ENCODE measurements at regions not wholly inside any gene's neighbourhood (a gene's known extent, or its start where the extent isn't known, plus 50 kb on each side); places are given as distances from the start of the nearest gene placed in this dataset.

DNA sequence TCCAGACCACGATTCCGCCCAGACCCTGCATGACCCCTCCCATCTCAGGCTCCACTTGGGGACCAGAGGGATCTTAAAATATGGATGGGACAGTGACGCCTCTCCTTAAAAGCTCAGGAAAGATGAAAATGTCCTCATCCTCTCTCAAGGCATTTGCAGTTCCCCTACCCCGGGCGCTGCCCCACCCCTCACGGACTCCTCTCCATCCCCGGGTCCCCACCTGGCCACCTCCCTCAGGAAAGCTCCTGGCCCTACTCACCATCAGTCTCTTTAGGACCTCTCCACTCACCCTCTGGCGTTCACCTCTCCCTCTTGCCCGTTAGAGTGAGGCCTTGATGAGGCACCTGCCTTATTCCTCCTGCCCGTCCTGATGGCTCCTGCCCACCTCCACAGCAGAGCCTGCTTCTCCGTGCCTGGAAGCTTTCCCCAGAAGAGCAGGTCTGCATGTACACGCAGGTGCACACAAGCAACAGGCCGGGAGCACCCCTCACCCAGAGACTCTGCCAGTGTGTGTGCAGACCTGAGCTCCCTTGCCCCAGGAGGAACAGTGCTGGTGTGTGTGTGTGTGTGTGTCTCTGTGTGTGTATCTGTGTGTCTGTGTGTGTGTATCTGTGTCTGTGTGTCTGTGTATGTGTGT is 105.6 kb upstream of the NXT1 start:
- H3K4me1 ChIP-seq: peaks cover 34% of the 10 kb centered on the region
- H3K4me3 ChIP-seq: no peak overlapping the region
- H3K36me3 ChIP-seq: no peaks in the 10 kb centered on the region
- DNase-seq: no peak
- intact Hi-C loops (cut with micrococcal nuclease): loop anchor here (10.0 kb wide), 1 partner anchor 100 kb away; no protein-coding TSS in a partner anchor
- peaks cover 23% of the 10 kb centered on the region for H3K27me3 ChIP-seq (ENCODE audit: low read depth)
- H3K27ac ChIP-seq (replicated peaks): peak overlapping the region; percentile 73
- H3K9me3 ChIP-seq (replicated peaks): no peaks in the 10 kb centered on the region
- TF ChIP-seq, protein P1, sequence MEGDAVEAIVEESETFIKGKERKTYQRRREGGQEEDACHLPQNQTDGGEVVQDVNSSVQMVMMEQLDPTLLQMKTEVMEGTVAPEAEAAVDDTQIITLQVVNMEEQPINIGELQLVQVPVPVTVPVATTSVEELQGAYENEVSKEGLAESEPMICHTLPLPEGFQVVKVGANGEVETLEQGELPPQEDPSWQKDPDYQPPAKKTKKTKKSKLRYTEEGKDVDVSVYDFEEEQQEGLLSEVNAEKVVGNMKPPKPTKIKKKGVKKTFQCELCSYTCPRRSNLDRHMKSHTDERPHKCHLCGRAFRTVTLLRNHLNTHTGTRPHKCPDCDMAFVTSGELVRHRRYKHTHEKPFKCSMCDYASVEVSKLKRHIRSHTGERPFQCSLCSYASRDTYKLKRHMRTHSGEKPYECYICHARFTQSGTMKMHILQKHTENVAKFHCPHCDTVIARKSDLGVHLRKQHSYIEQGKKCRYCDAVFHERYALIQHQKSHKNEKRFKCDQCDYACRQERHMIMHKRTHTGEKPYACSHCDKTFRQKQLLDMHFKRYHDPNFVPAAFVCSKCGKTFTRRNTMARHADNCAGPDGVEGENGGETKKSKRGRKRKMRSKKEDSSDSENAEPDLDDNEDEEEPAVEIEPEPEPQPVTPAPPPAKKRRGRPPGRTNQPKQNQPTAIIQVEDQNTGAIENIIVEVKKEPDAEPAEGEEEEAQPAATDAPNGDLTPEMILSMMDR (IDR thresholded peaks at IDR 0.05; ENCODE audit: borderline replicate concordance): no peak

DNA sequence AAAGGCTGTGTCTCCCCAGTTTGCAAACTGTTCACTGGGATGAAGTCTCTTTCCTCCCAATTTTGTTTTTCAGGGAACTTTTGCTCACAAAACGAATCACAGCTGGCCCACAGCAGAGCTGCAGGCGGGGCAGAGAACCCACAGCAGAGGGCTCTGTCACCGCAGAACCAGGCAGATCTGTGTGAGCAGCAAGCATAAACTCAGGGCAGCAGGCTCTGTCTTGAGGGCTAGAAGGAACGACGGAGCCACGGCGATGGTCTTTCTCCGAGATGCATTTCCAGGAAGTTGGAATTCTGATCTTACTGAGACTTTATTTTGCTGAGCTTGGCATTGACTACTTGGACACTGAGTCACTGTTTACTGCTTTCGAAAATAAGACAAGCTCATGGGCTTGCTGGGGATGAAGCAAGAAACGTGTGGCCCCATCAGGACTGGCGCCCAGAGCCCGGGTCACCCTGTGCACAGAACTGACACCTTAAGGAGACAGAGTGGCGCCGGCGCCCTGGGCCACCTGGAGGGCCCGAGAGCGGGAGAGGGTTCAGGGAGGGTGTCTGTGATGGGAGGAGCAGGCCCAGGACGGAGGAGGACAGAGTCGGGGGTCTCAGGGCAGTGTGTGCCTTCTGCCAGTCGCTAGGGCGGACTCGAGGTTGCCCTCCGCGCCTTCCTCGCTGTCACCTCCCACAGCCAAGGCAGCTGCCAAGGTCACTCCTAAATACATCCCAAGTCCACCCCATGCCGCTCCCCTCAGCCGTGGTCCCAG is 106.3 kb upstream of the NXT1 start:
- peak overlapping the region; percentile 46 for H3K27ac ChIP-seq (replicated peaks)
- intact Hi-C loops (cut with micrococcal nuclease): loop anchor here (10.0 kb wide), 1 partner anchor 100 kb away; no protein-coding TSS in a partner anchor
- no peak overlapping the region for H3K4me3 ChIP-seq
- H3K27me3 ChIP-seq (ENCODE audit: low read depth): peaks cover 23% of the 10 kb centered on the region
- TF ChIP-seq, protein P1 (IDR thresholded peaks at IDR 0.05; ENCODE audit: borderline replicate concordance): no peak
- H3K4me1 ChIP-seq: peaks cover 34% of the 10 kb centered on the region
- no peaks in the 10 kb centered on the region for H3K36me3 ChIP-seq
- peaks cover 4% of the 10 kb centered on the region for H3K9me3 ChIP-seq (replicated peaks)
- DNase-seq: no peak

DNA sequence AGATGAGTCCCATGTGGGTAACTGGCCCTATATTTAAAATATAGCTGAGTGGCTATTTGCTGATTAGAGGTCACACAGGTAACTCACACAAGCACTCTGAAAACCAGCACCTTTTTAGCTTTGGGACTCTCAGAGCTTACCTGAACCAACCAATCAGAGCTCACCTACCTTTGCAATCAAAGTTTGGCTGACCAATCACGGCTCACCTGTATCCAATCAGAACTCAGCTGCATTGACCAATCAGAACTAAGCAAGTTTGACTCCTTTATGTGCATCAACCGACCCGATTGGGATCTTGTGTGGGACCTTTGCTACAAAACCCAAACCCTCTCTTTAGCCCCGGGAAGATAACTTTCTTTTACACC is 106.8 kb upstream of the NXT1 start:
- Histone ChIP-seq H3K36me3 (no peaks in the 10 kb centered on the region), H3K4me1 (peaks cover 34% of the 10 kb centered on the region), H3K27me3 (ENCODE audit: low read depth) (peaks cover 23% of the 10 kb centered on the region), H3K9me3 (replicated peaks) (peaks cover 9% of the 10 kb centered on the region), H3K4me3 (no peak overlapping the region), H3K27ac (replicated peaks) (peak overlapping the region; percentile 46)
- intact Hi-C loops (cut with micrococcal nuclease): loop anchor here (10.0 kb wide), 1 partner anchor 101 kb away; no protein-coding TSS in a partner anchor
- TF ChIP-seq, protein P1 (IDR thresholded peaks at IDR 0.05; ENCODE audit: borderline replicate concordance): no peak
- DNase-seq: no peak

DNA sequence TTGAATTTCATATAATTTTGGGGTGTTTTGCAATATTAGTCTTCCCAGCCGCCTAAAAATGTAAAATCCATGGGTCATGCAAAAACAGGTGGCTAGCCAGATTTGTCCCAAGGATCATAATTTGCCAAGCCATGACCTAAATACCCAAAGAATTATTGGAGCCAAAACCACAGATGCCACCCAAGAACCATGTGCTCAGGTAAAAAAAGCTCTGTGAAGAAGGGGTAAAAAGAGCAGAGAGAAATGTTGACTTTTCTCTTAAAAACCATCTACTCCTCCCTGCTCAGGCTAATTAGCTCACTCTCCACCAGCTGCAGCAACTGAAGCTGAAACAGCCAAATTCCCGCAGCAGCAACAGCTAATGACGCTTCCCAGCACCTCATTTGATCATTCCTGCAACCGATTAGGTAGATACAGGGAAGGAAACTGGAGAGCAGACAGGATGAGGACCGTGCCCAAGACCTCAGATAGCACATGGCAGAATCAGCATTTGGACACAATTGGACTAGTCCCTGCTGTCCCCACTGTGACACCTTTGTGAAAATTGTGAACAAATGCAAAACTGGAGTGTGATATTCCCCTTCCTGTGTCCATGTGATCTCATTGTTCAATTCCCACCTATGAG is 107.9 kb upstream of the NXT1 start:
- no peak overlapping the region for H3K4me3 ChIP-seq
- no peaks in the 10 kb centered on the region for H3K36me3 ChIP-seq
- no peak for DNase-seq
- peaks cover 31% of the 10 kb centered on the region for H3K4me1 ChIP-seq
- TF ChIP-seq, protein P1 (IDR thresholded peaks at IDR 0.05; ENCODE audit: borderline replicate concordance): no peak
- no peak overlapping the region for H3K27ac ChIP-seq (replicated peaks)
- H3K9me3 ChIP-seq (replicated peaks): peaks cover 12% of the 10 kb centered on the region
- intact Hi-C loops (cut with micrococcal nuclease): loop anchor here (10.0 kb wide), 1 partner anchor 102 kb away; no protein-coding TSS in a partner anchor
- peaks cover 23% of the 10 kb centered on the region for H3K27me3 ChIP-seq (ENCODE audit: low read depth)

DNA sequence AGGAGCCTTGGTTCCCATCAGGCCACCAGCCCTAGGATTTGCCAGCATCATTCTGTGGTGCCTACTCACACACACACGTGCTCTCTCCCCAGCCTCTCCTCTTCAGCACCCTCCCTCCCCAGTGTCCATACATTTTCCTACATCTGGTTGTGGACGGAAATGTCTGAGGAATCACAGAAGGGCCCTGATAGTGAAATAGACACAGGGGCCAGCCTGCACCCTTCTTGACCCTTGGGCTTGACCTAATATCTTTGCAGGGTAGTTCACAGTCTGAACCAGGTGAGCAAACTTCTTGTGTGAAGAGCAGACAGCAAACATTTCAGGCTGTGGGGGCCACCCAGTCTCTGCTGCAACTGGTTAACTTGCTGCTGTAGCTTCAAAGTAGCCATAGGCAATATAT is 108.5 kb upstream of the NXT1 start:
- TF ChIP-seq, protein P1 (IDR thresholded peaks at IDR 0.05; ENCODE audit: borderline replicate concordance): no peak
- no peak overlapping the region for H3K27ac ChIP-seq (replicated peaks)
- no peak for DNase-seq
- H3K9me3 ChIP-seq (replicated peaks): peaks cover 12% of the 10 kb centered on the region
- no peaks in the 10 kb centered on the region for H3K36me3 ChIP-seq
- no peak overlapping the region for H3K4me3 ChIP-seq
- H3K27me3 ChIP-seq (ENCODE audit: low read depth): peaks cover 23% of the 10 kb centered on the region
- intact Hi-C loops (cut with micrococcal nuclease): loop anchor here (10.0 kb wide), 1 partner anchor 103 kb away; no protein-coding TSS in a partner anchor
- H3K4me1 ChIP-seq: peaks cover 26% of the 10 kb centered on the region
